GM20000 (cell line): ENCODE measurements at regions not wholly inside any gene's neighbourhood (a gene's known extent, or its start where the extent isn't known, plus 50 kb on each side); places are given as distances from the start of the nearest gene placed in this dataset.

ENCODE experiments used
- DNase-seq: peaks from one replicate; pipeline ENCODE4 v3.0.0; 2012; ENCODE audit warnings: low spot score
- TF ChIP-seq, protein P1 (sequence below): IDR thresholded peaks from 2 replicates; pipeline ENCODE4 v1.5.1; 2012; ENCODE audit warnings: mild to moderate bottlenecking, control low read depth; ENCODE audit errors: extremely low read depth, missing control alignments

DNA sequence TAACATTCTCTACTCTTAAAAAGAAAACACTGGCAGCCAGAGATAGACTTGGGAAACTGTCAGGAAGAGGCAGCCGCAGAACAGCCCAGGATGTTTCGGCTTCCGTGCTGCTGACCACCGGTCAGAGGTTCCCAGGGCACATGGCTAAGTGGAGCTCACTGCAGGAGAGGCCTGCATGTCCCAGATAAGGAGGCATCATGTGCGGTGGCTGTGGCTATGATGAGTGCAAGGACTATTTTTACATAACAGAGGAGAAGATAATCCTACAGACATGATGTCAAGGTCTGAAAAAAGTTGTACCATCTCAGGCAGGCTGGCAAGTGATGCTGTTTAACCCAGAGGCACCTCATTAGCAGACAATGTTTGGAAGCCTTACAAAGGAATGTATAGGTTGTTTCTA, 252.3 kb downstream of the CYRIA start:
- no peak for DNase-seq
- TF ChIP-seq, protein P1, sequence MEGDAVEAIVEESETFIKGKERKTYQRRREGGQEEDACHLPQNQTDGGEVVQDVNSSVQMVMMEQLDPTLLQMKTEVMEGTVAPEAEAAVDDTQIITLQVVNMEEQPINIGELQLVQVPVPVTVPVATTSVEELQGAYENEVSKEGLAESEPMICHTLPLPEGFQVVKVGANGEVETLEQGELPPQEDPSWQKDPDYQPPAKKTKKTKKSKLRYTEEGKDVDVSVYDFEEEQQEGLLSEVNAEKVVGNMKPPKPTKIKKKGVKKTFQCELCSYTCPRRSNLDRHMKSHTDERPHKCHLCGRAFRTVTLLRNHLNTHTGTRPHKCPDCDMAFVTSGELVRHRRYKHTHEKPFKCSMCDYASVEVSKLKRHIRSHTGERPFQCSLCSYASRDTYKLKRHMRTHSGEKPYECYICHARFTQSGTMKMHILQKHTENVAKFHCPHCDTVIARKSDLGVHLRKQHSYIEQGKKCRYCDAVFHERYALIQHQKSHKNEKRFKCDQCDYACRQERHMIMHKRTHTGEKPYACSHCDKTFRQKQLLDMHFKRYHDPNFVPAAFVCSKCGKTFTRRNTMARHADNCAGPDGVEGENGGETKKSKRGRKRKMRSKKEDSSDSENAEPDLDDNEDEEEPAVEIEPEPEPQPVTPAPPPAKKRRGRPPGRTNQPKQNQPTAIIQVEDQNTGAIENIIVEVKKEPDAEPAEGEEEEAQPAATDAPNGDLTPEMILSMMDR = no peak

DNA sequence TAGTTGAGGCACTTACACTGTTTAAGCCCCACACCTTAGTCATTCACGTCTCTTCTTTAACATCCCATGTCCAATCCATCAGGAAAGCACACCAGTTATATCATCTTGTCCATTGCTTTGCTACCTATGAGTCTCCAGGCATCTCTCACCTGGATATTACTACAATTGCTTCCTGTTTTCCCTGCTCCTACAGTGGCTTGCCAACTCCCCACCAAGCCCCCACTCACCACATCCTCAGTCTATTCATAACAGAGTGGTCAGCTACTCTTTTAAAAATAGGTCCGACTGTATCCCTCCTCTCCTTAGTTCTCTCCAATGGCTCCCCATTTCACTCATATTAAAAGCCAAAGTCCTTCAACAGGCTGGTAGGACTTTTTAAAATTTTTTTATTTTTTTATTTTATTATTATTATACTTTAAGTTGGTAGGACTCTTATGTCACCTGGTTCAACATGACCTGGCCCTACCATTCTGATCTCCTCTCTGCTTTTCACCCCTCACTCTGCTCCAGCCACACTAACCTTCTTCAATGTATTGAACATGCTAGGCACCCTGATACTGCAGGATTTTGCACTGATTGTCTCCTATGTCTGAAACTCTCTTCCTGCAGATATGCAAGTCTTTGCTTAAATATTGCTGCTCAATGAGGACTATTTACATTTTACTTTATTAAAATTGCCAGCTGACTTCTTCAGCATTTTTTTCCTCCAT, 253.2 kb downstream of the CYRIA start:
- TF ChIP-seq, protein P1 = no peak
- no peak for DNase-seq

DNA sequence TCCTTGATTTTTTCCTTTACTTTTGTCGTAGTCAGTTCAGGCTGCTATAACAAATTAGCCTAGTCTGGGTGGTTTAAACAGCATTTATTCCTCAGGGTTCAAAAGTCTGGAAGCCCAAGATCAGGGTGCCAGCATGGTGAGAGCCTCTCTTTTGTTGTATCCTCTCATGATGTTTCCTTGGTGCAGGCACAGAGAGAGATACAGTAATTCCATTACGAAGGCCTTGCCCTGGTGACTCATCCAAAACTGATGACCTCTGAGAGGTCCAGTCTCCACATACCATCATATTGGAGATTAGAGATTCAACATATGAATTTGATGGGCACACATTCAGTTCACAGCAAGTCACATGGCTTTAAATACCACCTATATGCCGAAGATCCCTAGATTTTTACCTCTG, 253.8 kb downstream of the CYRIA start:
- TF ChIP-seq, protein P1 = no peak
- DNase-seq = no peak

DNA sequence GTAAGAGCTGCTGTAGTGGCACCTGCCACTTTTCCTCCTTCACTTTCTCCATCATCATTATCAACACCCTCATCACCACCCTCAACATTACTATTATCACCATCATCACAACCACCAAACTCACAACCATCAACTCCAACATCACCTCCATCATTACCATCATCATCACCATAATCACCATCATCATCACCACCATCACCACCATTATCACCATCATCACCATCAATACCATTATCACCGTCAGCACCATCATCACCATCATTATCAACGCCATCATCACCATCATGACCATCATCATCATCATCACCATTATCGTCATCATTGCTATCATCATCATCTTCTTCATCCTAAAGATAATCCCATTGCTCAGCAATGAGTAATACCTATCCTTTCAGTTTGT, 255.8 kb downstream of the CYRIA start:
- TF ChIP-seq, protein P1 = no peak
- no peak for DNase-seq

DNA sequence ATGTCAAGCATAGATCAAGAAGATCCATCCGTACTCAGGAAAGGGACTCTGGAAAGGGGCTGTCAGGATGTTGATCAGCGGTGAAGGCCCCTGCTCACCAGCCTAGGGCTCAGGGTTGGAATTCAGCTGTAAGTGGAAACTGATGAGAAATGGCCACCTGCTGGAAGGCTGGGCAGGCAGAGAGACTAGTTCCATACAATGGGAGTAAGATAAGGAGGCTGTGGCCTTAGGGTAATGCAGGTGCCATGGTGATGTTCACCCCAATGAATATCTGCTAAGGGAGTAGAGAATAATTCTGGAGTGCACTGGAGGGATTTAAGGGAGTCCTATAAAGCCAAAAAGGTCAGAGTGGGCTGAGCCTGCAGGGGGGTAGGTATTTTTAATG, 256.6 kb downstream of the CYRIA start:
- TF ChIP-seq, protein P1 = no peak
- no peak for DNase-seq

DNA sequence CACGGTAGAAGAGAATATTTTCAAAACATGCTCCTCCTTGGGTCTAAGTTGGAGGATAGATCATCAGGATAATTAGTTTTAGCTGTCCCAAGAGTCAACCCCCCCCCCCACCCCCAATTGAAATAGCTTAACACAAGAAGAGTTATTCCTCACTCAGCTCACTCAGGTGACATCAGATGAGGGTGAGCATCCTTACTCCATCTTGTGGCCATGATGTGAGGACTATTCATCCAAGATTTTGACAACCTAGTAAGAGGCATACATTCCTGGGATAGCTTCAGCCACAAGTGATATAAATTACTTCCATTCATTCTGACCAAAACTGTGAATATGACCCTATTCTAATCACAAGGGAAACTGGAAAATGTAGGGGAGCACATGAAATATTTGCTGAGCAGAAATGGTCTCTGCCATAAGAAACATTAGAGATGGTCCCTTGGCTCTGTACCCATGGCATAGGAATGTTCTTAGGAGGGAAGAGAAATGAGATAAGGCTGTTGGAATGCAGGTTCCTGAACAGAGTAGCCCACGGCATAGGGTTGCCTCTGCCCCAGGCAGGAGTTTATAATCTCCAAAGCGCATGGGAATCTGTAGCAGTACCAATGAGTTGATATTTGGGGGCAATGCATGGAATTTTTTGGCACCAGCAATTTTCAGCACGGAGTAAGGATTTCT, 257.2 kb downstream of the CYRIA start:
- TF ChIP-seq, protein P1 = no peak
- no peak for DNase-seq

DNA sequence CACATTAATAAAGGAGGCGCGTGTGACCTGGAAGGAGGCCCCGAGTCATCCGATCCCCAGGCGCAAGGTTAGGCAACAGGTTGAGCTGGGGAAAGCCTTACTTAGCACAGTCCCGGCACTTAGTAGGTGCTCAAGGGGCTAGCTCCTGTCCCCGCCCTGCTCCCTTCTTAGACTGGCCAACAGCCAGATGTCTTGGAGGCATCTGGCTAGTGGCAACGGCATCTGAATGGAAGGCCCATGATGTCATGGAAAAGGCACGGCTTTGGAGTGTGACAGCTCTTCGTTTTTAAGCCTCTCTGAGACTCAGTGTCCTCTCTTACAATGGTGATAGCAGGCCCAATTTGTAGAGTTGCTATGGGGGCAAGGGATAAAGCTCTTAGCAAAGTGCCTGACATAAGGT, 258.3 kb downstream of the CYRIA start:
- TF ChIP-seq, protein P1 = no peak
- DNase-seq = no peak
